ENCODE measurements at regions not wholly inside any gene's neighbourhood (a gene's known extent, or its start where the extent isn't known, plus 50 kb on each side); places are given as distances from the start of the nearest gene placed in this dataset.

DNA sequence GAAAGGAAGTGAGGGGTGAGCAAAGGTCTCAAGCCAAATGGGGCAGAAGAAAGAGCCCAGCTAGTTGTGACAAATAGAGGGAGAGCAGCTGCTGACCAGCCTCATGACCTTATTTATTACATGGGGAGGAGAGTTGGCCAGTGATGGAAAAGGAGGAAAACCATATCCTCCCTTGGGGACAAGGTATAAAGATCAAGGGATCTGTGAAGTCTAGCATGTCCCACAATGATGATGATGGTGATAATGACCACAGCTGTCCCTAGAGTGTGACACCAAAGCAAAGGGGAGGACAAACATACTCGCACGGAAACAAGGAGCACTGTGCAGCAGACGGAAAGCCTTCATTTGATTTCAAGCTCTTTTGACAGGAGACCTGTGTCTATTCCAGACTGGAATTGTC lies 190.4 kb upstream of the MCHR2 start:
- H3K4me3 ChIP-seq (ENCODE audit: low read depth, low read length) = no peak overlapping the region

DNA sequence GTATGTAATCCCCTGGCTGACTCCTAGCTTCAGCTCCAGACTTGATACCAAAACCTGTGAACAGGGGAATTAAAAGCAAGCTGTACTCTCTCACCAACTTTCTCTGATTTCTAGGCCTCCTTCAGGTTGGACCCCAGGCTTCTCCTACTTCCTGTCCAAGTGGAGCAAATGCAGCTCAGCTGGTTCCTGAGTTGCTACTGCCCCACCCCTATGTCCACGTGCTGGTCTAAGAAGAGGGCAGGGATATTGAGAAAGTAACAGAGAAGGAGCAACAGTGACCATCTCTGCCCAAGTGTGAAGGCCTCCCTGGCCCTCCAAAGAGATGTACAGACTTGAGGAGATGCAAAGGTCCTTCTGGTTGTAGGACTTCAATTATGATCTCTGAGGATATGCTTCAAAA lies 188.3 kb upstream of the MCHR2 start:
- no peak overlapping the region for H3K4me3 ChIP-seq (ENCODE audit: low read depth, low read length)

DNA sequence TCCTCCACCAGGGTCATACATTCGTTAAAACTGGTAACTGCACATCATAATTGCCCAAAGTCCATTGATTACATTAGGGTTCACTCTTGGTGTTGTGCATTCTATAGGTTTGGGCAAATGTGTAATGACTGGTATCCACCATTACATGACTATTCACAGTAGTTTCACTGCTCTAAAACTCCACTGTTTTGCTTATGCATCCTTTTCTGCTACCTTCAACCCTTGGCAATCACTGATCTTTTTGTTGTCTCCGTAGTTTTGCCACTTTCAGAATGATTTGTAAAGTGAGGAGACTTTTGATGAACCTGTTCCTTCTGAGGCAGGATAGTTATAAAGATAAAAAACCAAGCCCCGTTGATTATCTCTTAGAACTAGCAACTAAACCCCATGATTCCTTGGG lies 187.3 kb upstream of the MCHR2 start:
- H3K4me3 ChIP-seq (ENCODE audit: low read depth, low read length) = no peak overlapping the region

DNA sequence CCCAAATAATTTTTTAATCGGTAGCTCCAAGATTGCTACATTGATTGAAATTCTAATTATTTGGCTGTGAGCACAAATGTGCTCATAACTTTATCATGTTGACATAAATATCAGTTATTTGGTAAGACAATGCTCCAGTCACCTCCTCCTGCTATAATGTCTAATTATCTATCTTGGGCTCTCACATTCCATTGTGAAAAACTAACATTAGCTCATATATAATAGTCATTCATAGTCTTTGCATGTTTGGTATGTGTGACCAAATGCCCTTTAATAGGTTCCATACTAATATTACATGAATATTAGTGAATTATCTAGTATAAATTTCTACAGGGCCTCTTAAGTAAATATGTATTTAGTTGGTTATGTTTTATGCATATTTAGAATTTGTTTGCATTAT lies 185.6 kb upstream of the MCHR2 start:
- H3K4me3 ChIP-seq (ENCODE audit: low read depth, low read length) = no peak overlapping the region

DNA sequence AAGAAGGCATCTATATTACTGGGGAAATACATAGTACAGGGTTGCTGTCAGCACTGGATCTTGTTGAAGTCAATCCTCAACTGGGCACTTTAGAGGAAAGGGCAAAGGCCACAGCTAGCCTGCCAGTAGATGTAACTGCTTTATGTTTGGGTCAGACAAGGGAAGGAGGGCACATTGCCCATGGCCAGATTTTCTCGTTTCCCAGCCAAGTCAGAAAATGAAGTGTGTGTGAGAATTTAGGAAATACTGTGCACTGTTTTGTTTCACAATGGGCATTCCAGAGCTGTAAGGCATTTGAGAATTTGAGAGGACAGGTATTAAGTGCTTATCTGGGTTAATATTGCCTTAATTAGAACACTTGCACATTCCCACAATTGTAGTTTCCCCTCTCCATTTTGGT lies 183.9 kb upstream of the MCHR2 start:
- H3K4me3 ChIP-seq (ENCODE audit: low read depth, low read length) = no peak overlapping the region

DNA sequence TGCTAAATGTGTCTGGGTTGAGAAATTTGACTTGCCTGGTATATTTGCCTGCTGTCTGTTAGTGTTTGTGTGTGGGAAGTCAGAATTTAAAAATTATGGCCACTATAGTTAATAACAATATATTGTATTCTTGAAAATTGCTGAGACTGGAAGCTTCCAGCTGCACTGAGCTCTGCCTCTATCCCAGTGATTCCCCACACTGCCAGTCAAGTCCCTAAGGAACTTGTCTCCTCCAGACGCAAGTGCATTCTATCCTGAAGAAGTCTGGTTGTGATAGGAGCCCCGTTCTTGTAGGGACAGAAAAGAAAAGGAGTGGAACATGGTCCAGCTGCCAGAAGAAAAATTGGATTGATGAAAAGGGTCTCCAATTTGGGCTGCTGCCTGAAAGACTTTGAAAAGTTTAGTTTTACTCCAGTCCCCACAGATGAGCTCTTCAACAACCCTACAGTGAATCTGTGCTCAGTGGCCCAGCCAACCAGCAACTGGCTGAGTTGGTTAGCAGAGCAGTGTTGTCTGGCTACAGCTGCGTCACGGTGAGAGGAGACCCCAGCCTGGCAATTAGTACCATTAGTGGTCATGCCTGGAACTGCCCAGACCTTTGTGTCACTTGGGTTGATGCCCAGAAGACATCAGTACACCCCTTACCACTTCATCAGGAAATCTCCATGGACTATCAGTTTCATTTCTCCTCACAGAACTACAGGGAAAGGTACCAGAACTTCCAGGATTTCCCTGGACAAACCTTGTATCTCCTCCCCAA lies 183.1 kb upstream of the MCHR2 start:
- H3K4me3 ChIP-seq (ENCODE audit: low read depth, low read length) = no peak overlapping the region

DNA sequence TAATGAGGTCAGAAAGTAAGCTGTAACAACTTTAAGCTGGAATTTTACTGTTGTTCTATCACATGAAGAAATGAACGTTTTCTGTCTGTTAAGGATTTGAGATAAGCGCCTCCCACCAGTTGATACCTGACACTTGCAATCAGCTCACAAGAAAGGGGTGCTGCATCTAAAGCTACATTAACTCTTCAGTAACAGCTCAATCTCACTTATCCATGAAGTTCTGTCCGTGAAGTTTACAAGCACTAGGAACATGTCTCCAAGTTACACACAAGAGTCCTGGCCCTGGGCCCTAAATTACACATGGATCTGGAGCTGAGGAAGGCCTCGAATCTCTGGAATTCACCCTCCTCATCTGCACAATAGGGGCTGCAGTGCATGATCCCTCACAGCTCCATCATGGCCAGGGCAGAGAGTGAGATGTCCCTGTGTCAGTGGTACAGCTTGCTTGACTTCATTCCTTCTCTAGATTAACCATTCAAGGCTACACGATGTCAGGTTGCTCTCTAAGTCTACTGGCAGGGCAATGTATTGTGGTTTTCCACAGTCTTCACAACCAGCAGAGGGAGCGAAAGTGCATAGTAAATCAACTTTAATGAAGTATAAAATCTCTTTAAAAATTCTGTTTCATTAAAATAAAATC lies 182.4 kb upstream of the MCHR2 start:
- no peak overlapping the region for H3K4me3 ChIP-seq (ENCODE audit: low read depth, low read length)

DNA sequence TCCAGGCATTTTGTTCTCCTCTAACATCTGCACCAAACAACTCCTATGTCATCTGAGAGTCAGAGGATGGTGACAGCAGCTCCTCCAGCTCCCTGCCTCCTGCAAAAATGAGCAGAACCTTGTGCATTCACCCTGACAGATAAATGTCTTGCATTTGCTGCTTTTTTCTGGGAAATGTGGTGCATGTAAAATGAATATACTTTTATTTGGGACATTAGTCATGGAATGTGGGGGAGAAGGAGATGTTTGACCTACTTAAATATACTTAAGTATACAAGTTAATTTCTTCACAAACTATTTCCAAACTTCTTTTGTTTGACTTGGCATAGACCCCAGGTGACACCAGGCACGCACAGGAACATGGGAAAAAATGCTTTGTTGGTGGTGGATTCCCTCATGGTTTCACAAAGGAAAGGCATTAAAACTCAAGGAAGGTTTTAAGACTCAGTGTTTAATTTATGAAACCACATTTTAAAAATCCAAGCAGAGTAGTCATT lies 181.8 kb upstream of the MCHR2 start:
- no peak overlapping the region for H3K4me3 ChIP-seq (ENCODE audit: low read depth, low read length)

DNA sequence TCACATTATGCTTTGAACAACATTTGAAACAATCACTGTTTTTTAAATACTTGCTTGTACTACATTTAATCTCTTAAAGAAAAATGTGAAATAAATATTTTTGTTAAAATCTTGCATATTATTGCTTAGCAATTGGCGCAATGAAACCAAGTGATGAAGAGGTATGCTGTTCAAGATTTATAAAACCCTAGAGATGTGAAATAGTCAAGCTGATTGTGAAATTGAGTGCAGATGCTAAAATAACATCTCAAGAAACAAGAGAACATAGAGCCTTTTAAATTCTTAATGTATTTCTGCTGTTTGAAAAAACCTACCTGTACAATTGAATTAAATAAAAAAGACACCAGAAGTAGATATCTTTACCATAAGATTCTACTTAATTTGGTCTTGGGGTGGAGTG lies 179.2 kb upstream of the MCHR2 start:
- no peak overlapping the region for H3K4me3 ChIP-seq (ENCODE audit: low read depth, low read length)

DNA sequence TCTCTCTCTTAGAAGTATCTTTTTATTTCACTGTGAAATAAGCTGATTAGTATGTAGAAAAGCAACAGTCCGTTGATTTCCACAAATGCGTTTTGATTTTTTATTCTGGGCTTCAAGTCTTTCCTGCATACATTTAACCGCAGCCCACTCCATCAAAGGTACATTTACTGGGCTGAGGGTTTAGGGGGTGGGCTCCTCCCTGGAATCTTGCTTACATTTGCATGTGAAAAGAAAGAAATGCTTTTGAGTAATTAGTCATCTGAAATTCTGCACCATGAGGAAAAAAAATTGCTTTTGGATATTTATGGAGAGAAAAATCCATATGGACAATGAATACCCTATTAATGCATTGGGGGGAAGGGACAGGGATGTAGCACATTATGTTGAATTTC lies 178.3 kb upstream of the MCHR2 start:
- H3K4me3 ChIP-seq (ENCODE audit: low read depth, low read length) = no peak overlapping the region

DNA sequence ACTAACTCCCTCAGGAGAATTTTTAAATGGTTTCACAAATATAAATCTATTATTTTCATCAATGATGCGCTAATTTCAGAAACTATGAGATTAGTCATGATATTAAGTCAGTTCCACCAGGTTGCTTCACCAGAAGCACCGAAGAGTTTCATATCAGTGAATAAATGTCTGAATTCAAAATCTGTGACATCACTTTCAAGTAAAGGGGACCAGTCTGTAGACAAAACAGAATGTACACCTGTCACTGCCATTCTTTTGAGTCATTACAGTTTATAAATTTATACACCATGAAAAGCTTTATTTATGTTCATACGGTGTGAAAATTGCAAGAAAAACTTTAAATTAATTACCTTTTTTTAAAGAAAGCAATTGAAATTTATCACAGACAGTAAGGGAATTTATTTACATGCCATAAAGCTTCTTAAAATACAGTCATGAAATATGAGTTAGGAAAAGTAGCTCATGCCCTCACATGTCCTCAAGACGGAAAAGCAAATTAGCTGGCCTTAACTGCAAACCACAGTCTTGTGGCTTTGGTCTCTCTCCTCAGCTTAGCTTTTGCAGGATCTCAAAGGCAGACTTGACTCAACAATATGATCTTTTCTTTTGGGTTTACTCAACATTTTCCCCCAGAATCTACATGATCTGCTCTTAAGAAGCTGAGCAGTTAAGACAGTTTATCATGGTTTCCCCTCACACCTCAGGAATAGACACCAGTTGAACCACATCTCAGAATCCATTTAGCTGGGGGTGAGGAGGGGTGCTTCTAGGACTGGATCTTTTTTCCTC lies 177.7 kb upstream of the MCHR2 start:
- H3K4me3 ChIP-seq (ENCODE audit: low read depth, low read length) = no peak overlapping the region

DNA sequence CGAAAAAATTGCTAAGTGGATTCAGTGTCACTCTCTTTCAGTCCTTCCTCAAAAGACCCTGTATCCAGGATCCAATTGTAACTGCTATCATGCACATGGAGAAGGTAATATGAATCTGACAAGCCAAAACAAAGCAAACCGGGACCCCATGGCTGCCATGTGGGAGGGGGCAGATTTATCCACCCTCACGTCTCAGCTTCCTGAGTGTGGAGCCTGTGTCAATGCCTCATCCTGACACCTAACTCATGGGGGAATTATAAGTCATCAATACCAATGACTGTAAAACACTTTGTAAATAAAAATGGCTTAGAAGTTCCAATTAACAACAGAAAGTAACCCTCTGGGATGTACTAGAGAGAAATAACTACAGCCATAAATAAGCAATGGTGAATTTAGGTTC lies 174.1 kb upstream of the MCHR2 start:
- no peak overlapping the region for H3K4me3 ChIP-seq (ENCODE audit: low read depth, low read length)

DNA sequence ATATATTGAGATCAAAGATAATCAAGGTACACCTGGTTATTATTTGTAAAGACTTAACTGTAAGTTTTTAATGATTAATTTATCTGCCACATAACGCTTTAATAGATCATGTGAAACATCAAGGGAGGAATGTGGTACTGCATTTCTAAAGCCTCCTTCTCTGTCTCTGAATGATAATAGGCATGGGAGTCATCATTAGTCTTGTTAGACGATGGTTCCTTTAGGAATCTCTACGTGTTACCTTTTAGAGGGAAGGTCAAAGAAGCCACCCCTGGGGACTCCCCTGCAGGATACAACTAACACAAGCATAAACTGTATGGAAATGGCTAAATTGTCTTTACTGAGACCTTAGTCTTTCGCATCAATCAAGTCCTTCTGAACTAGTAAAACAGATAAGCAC lies 173.6 kb upstream of the MCHR2 start:
- no peak overlapping the region for H3K4me3 ChIP-seq (ENCODE audit: low read depth, low read length)

DNA sequence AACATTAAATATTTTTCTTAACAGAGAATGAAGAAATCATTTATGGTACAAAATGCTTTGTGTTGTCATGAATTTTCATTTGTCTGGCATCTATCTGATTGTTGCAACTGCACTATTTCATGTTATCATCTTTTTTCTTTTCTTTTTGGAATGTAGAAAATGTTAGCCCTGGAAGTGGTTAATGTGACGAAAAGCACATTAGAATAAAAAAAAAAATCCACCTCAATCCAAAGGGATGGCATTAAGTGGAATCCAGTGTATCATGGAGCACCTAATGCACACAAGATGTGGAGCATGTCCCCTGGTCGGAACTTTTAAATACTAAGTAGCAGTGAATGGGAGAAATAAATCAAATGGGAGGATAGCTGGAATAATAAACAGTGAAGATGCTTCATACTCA lies 172.9 kb upstream of the MCHR2 start:
- H3K4me3 ChIP-seq (ENCODE audit: low read depth, low read length) = no peak overlapping the region

DNA sequence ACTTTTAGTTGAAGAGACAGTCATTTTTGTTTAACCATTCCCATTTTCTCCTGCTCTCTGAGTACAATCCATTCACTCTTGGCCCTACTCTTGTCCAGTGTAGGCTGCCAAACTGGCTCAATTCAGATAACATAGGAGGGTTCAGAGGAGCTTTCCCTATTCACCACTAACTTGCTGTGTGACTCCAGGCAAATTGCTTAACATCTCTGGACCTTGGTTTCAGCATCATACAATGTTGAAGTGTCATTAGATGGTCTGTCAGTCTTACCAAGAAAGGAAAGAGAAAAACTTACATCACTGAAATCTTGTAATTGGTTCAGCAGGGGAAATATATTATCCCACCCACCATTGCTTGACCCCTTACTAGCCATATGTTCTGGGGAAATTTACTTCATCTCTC lies 171.4 kb upstream of the MCHR2 start:
- no peak overlapping the region for H3K4me3 ChIP-seq (ENCODE audit: low read depth, low read length)

DNA sequence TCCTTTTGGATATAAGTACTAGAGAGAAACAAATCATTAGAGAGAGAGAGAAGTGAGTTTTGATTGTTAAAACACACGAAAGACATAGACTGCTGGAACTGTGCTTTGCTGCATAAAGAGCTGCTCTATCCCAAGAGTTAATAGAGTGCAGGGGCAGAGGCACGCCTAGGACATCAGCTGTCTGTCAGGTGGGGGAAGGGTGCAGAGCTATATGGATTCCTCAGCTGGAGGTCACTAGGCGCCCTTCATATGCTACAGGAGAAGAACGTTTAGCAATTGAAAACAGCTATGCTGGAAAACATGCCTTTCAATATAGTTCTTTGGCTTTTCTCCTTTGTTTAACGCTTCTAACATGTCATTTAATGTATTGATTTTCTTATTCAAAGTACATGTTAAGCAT lies 169.0 kb upstream of the MCHR2 start:
- H3K4me3 ChIP-seq (ENCODE audit: low read depth, low read length) = no peak overlapping the region

DNA sequence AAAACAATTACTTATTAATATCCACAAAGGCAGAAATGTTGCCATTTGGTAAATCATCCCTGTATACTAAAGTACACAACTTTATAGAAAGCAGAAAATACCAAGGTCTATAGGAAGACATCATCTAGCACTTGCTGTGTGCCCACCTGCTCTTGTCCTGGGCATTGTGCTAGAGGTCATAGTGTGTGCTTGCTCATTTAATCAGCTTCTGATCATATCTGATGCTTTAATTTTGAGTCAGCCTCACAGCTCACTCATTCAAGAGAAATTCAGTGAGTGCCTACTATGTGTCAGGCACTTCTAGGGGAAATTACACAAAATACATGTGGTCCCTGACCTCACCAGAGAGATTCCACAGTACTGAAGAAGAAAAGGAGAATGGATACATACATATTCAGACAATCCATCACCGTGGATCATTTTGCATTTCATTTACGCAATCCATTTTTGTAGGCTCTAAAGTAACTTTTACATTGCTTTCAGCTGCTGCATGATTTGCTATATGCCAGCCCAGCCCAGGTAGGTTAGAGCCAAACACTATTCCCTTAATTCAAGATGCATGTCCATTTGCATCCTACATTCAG lies 167.9 kb upstream of the MCHR2 start:
- H3K4me3 ChIP-seq (ENCODE audit: low read depth, low read length) = no peak overlapping the region

DNA sequence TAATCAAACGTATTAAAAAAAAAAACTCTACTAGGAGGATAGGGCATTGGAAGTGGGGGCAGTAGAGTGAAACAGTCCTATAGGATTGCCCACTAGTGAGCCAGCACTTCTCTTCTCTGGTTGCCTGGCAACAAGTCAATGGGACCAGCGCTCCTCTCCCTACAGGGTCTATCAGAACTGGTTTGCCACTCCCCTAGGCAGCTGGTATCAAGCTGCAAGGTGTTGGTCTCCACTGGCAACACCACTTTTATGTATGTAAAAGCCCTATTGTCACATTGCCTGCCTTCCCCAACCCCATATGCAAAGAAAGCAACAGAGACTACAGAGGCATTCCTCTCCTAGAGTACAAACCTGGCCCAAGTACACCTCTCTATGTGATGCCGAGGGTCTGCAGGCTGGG lies 166.9 kb upstream of the MCHR2 start:
- H3K4me3 ChIP-seq (ENCODE audit: low read depth, low read length) = no peak overlapping the region

DNA sequence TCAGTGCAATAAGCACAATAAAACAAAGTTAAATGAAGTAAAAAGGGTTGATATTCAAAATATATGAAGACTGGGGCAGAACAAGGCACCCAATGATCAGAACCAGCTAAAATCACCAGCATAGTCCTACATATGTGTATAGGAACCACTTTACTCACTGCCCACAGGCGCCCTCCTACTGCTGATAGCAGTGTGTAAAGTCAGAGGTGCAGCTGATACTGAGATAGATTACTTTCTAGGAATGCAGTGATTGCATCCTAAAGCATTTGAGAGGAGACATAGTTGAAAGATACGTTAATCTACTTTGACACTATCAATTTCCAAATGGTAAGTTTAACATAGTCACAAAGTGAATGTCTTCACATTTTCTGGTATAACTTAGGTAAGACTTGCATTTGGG lies 161.1 kb upstream of the MCHR2 start:
- H3K4me3 ChIP-seq (ENCODE audit: low read depth, low read length) = no peak overlapping the region

DNA sequence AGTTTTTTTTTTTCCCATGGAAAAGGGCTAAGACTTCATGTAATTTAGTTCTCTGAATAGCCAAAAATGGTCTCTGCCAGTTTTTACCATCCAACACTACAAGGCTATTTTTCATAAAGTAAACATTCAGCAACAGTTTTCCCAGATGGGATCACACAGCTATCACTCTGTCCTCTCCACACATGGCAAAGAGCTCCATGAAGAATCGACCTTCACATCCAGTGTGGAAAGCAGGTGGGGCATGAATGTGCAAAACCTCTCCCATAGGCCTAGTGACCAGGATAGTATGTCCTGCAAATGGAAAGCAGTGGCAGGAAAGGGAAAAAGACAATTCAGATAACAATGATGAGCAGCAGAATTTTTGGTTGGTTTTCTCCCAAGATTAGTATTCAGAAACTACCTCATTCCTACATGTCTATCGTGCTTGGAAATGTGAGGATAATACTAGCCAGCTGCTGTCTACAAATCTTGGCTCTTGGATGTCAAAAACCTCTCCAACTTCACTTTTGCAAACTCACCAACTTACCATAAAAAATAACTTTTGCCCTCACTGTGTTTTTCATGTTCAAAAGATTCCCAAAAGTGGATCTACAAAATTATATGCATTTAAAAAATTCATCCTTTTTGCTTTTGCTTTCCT lies 159.7 kb upstream of the MCHR2 start:
- H3K4me3 ChIP-seq (ENCODE audit: low read depth, low read length) = no peak overlapping the region

DNA sequence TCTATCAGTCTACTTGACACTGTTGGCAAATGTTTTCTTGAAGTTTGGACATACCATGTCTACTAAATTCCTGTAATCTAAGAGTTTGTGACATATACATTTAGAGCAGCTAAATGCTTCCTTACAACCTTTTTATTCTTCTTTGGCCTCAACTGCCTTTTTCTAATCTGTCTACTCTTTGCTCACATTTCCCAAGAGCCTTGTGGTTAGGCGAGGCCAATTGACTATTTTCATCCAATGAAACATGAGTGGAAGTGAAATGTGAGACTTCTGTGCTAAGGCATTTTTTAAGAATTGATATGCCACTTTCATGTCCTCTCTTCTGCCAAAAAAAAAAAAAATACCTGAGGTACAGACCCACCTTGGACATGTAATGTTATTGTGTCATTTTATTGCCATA lies 158.2 kb upstream of the MCHR2 start:
- H3K4me3 ChIP-seq (ENCODE audit: low read depth, low read length) = no peak overlapping the region
